ENCODE measurements at regions not wholly inside any gene's neighbourhood (a gene's known extent, or its start where the extent isn't known, plus 50 kb on each side); places are given as distances from the start of the nearest gene placed in this dataset.
"Not testable (repeated sequence)": the region's sequence is repeated elsewhere in the genome, so short reads cannot be mapped to it uniquely, and the experiment has no call there.

GRCh38 chr6:131459005-131459404, 114.0 kb upstream of the ARG1 start:
- H3K36me3 ChIP-seq (ENCODE audit: insufficient read depth, low read length): no peaks in the 10 kb centered on the region
- H3K4me1 ChIP-seq (ENCODE audit: insufficient read depth, low read length): peaks cover 12% of the 10 kb centered on the region
- H3K27ac ChIP-seq (ENCODE audit: low read depth, low read length): no peak overlapping the region

GRCh38 chr6:131460614-131461000, 112.4 kb upstream of the ARG1 start:
- Histone ChIP-seq H3K9ac (ENCODE audit: low read depth, low read length) (no peak overlapping the region), H3K4me3 (ENCODE audit: low read length) (no peak overlapping the region), H3K9me3 (ENCODE audit: insufficient read depth, low read depth, low read length) (no peaks in the 10 kb centered on the region), H3K27me3 (ENCODE audit: insufficient read depth, low read length) (no peaks in the 10 kb centered on the region), H3K4me1 (ENCODE audit: insufficient read depth, low read length) (peaks cover 12% of the 10 kb centered on the region), H3K36me3 (ENCODE audit: insufficient read depth, low read length) (no peaks in the 10 kb centered on the region), H3K27ac (ENCODE audit: low read depth, low read length) (no peak overlapping the region)
- WGBS: 71% methylated on average over 6 of the region's 6 CpGs

More at GRCh38 chr6:131459005-131459404, 114.0 kb upstream of the ARG1 start:
- Histone ChIP-seq H3K27me3 (ENCODE audit: insufficient read depth, low read length) (no peaks in the 10 kb centered on the region), H3K4me3 (ENCODE audit: low read length) (no peak overlapping the region), H3K9me3 (ENCODE audit: insufficient read depth, low read depth, low read length) (no peaks in the 10 kb centered on the region), H3K9ac (ENCODE audit: low read depth, low read length) (no peak overlapping the region)

- no peaks in the 10 kb centered on the region for H3K36me3 ChIP-seq (ENCODE audit: insufficient read depth, low read length)
- H3K9me3 ChIP-seq (ENCODE audit: insufficient read depth, low read depth, low read length): peaks cover 3% of the 10 kb centered on the region; the same call in 1 of the 2 replicates
- no peak overlapping the region for H3K9ac ChIP-seq (ENCODE audit: low read depth, low read length)
- H3K4me3 ChIP-seq (ENCODE audit: low read length): no peak overlapping the region
- H3K4me1 ChIP-seq (ENCODE audit: insufficient read depth, low read length): no peaks in the 10 kb centered on the region
- WGBS: 93% methylated on average over 2 of the region's 2 CpGs
- H3K27ac ChIP-seq (ENCODE audit: low read depth, low read length): no peak overlapping the region
- H3K27me3 ChIP-seq (ENCODE audit: insufficient read depth, low read length): no peaks in the 10 kb centered on the region
These were observed 103.9 kb upstream of the ARG1 start for GRCh38 chr6:131469130-131469529.

GRCh38 chr6:131470534-131470933, 102.5 kb upstream of the ARG1 start:
- peaks cover 12% of the 10 kb centered on the region for H3K9me3 ChIP-seq (ENCODE audit: insufficient read depth, low read depth, low read length)
- no peaks in the 10 kb centered on the region for H3K36me3 ChIP-seq (ENCODE audit: insufficient read depth, low read length)
- WGBS: 88% methylated on average over 2 of the region's 3 CpGs
- H3K9ac ChIP-seq (ENCODE audit: low read depth, low read length): no peak overlapping the region
- H3K27me3 ChIP-seq (ENCODE audit: insufficient read depth, low read length): no peaks in the 10 kb centered on the region
- no peaks in the 10 kb centered on the region for H3K4me1 ChIP-seq (ENCODE audit: insufficient read depth, low read length)
- H3K4me3 ChIP-seq (ENCODE audit: low read length): no peak overlapping the region
- no peak overlapping the region for H3K27ac ChIP-seq (ENCODE audit: low read depth, low read length)

GRCh38 chr6:131471331-131471730, 101.7 kb upstream of the ARG1 start:
- Histone ChIP-seq H3K27ac (ENCODE audit: low read depth, low read length) (no peak overlapping the region), H3K27me3 (ENCODE audit: insufficient read depth, low read length) (no peaks in the 10 kb centered on the region), H3K9me3 (ENCODE audit: insufficient read depth, low read depth, low read length) (peaks cover 14% of the 10 kb centered on the region), H3K4me1 (ENCODE audit: insufficient read depth, low read length) (no peaks in the 10 kb centered on the region), H3K9ac (ENCODE audit: low read depth, low read length) (no peak overlapping the region), H3K4me3 (ENCODE audit: low read length) (no peak overlapping the region), H3K36me3 (ENCODE audit: insufficient read depth, low read length) (no peaks in the 10 kb centered on the region)
- WGBS: 93% methylated on average over 3 of the region's 3 CpGs

GRCh38 chr6:131473303-131473702, 99.7 kb upstream of the ARG1 start:
- not testable (repeated sequence) for H3K9ac ChIP-seq (ENCODE audit: low read depth, low read length); H3K27me3 ChIP-seq (ENCODE audit: insufficient read depth, low read length); H3K4me3 ChIP-seq (ENCODE audit: low read length); H3K27ac ChIP-seq (ENCODE audit: low read depth, low read length); H3K4me1 ChIP-seq (ENCODE audit: insufficient read depth, low read length); H3K36me3 ChIP-seq (ENCODE audit: insufficient read depth, low read length)
- H3K9me3 ChIP-seq (ENCODE audit: insufficient read depth, low read depth, low read length): peaks cover 14% of the 10 kb centered on the region

GRCh38 chr6:131476362-131476761, 96.7 kb upstream of the ARG1 start:
- 92% methylated on average over 2 of the region's 2 CpGs for WGBS
- no peaks in the 10 kb centered on the region for H3K36me3 ChIP-seq (ENCODE audit: insufficient read depth, low read length)
- no peak overlapping the region for H3K9ac ChIP-seq (ENCODE audit: low read depth, low read length)
- 0 out of 2 replicates have a peak, but pooled peaks cover 2% of the 10 kb centered on the region for H3K4me1 ChIP-seq (ENCODE audit: insufficient read depth, low read length)
- H3K27me3 ChIP-seq (ENCODE audit: insufficient read depth, low read length): no peaks in the 10 kb centered on the region
- no peak overlapping the region for H3K27ac ChIP-seq (ENCODE audit: low read depth, low read length)
- no peak overlapping the region for H3K4me3 ChIP-seq (ENCODE audit: low read length)
- peaks cover 14% of the 10 kb centered on the region for H3K9me3 ChIP-seq (ENCODE audit: insufficient read depth, low read depth, low read length)

- not testable (repeated sequence) for H3K27ac ChIP-seq (ENCODE audit: low read depth, low read length); H3K36me3 ChIP-seq (ENCODE audit: insufficient read depth, low read length); H3K9ac ChIP-seq (ENCODE audit: low read depth, low read length); H3K4me3 ChIP-seq (ENCODE audit: low read length); H3K27me3 ChIP-seq (ENCODE audit: insufficient read depth, low read length); H3K4me1 ChIP-seq (ENCODE audit: insufficient read depth, low read length)
- peaks cover 14% of the 10 kb centered on the region for H3K9me3 ChIP-seq (ENCODE audit: insufficient read depth, low read depth, low read length)
- 65% methylated on average over 6 of the region's 6 CpGs for WGBS
These were observed 94.2 kb upstream of the ARG1 start for GRCh38 chr6:131478740-131479211.

- no peaks in the 10 kb centered on the region for H3K4me1 ChIP-seq (ENCODE audit: insufficient read depth, low read length)
- 84% methylated on average over 2 of the region's 2 CpGs for WGBS
- no peak overlapping the region for H3K4me3 ChIP-seq (ENCODE audit: low read length)
- H3K9ac ChIP-seq (ENCODE audit: low read depth, low read length): no peak overlapping the region
- H3K27me3 ChIP-seq (ENCODE audit: insufficient read depth, low read length): no peaks in the 10 kb centered on the region
- no peaks in the 10 kb centered on the region for H3K36me3 ChIP-seq (ENCODE audit: insufficient read depth, low read length)
- H3K9me3 ChIP-seq (ENCODE audit: insufficient read depth, low read depth, low read length): no peaks in the 10 kb centered on the region
- no peak overlapping the region for H3K27ac ChIP-seq (ENCODE audit: low read depth, low read length)
These were observed 86.4 kb upstream of the ARG1 start for GRCh38 chr6:131486608-131487007.

GRCh38 chr6:131488780-131489179, 84.2 kb upstream of the ARG1 start:
- Histone ChIP-seq H3K27me3 (ENCODE audit: insufficient read depth, low read length) (no peaks in the 10 kb centered on the region), H3K9me3 (ENCODE audit: insufficient read depth, low read depth, low read length) (no peaks in the 10 kb centered on the region), H3K27ac (ENCODE audit: low read depth, low read length) (no peak overlapping the region), H3K4me3 (ENCODE audit: low read length) (no peak overlapping the region), H3K36me3 (ENCODE audit: insufficient read depth, low read length) (no peaks in the 10 kb centered on the region), H3K9ac (ENCODE audit: low read depth, low read length) (no peak overlapping the region), H3K4me1 (ENCODE audit: insufficient read depth, low read length) (no peaks in the 10 kb centered on the region)
- WGBS: 93% methylated on average over 3 of the region's 3 CpGs

- Histone ChIP-seq H3K9ac (ENCODE audit: low read depth, low read length) (no peak overlapping the region), H3K27ac (ENCODE audit: low read depth, low read length) (no peak overlapping the region), H3K36me3 (ENCODE audit: insufficient read depth, low read length) (no peaks in the 10 kb centered on the region), H3K4me3 (ENCODE audit: low read length) (no peak overlapping the region), H3K9me3 (ENCODE audit: insufficient read depth, low read depth, low read length) (no peaks in the 10 kb centered on the region), H3K4me1 (ENCODE audit: insufficient read depth, low read length) (peaks cover 2% of the 10 kb centered on the region; the same call in 1 of the 2 replicates), H3K27me3 (ENCODE audit: insufficient read depth, low read length) (no peaks in the 10 kb centered on the region)
- WGBS: 24% methylated on average over 3 of the region's 3 CpGs
These were observed 82.6 kb upstream of the ARG1 start for GRCh38 chr6:131490441-131490840.

- H3K9me3 ChIP-seq (ENCODE audit: insufficient read depth, low read depth, low read length): peaks cover 4% of the 10 kb centered on the region; the same call in 1 of the 2 replicates
- no peak overlapping the region for H3K9ac ChIP-seq (ENCODE audit: low read depth, low read length)
- H3K4me1 ChIP-seq (ENCODE audit: insufficient read depth, low read length): peaks cover 5% of the 10 kb centered on the region; the same call in 1 of the 2 replicates
- 98% methylated on average over 4 of the region's 4 CpGs for WGBS
- no peaks in the 10 kb centered on the region for H3K27me3 ChIP-seq (ENCODE audit: insufficient read depth, low read length)
- H3K27ac ChIP-seq (ENCODE audit: low read depth, low read length): no peak overlapping the region
- no peaks in the 10 kb centered on the region for H3K36me3 ChIP-seq (ENCODE audit: insufficient read depth, low read length)
- no peak overlapping the region for H3K4me3 ChIP-seq (ENCODE audit: low read length)
These were observed 80.0 kb upstream of the ARG1 start for GRCh38 chr6:131492932-131493573.
